Keratinocyte (primary cell): ENCODE measurements at regions not wholly inside any gene's neighbourhood (a gene's known extent, or its start where the extent isn't known, plus 50 kb on each side); places are given as distances from the start of the nearest gene placed in this dataset.

Experiments
- DNase-seq: peaks from one replicate; pipeline ENCODE4 v3.0.0-alpha.2; 2011; ENCODE audit warnings: low read depth, missing footprints, low spot score
- FAIRE-seq: peaks from 2 replicates; lab custom pipeline; 2011; peaks lifted over from hg19 to GRCh38; lab: Jason Lieb, UNC
- H2AFZ ChIP-seq: 2 replicates; pipeline ENCODE4 v1.6.0; 2012; ENCODE audit warnings: low read length, control low read depth, inconsistent platforms; ENCODE audit not compliant: control insufficient read depth
- H3K27ac ChIP-seq: 2 replicates; pipeline ENCODE4 v1.5.1; 2011; ENCODE audit warnings: low read length; ENCODE audit not compliant: control insufficient read depth, insufficient read depth
- H3K27me3 ChIP-seq: 3 replicates; pipeline ENCODE4 v1.6.0; 2011; ENCODE audit warnings: low read length; ENCODE audit not compliant: control insufficient read depth, insufficient read depth; ENCODE audit errors: extremely low read depth
- H3K36me3 ChIP-seq, 2 experiments: 2 replicates in 1 of 2; 3 replicates in 1 of 2; pipeline ENCODE4 v1.5.1; 2011; ENCODE audit warnings: low read length in 2 of 2, mild to moderate bottlenecking in 1 of 2; ENCODE audit not compliant: control insufficient read depth in 2 of 2, insufficient read depth in 2 of 2; ENCODE audit errors: extremely low read depth in 1 of 2
- H3K4me1 ChIP-seq: 3 replicates; pipeline ENCODE4 v1.5.1; 2011; ENCODE audit warnings: low read length; ENCODE audit not compliant: control insufficient read depth, insufficient read depth; ENCODE audit errors: extremely low read depth
- H3K4me2 ChIP-seq: 3 replicates; pipeline ENCODE4 v1.6.0; 2011; ENCODE audit warnings: low read depth, low read length; ENCODE audit not compliant: control insufficient read depth, insufficient read depth; ENCODE audit errors: extremely low read depth
- H3K4me3 ChIP-seq, 3 experiments: fragments of 200-600 bp in 1 of 3; sonication (generic) in 1 of 3; 2 replicates in 2 of 3; 3 replicates in 1 of 3; pipeline ENCODE4 v1.5.1; 2011 to 2016; ENCODE audit warnings: low read length in 3 of 3, mild to moderate bottlenecking in 3 of 3, control low read depth in 2 of 3, inconsistent platforms in 1 of 3, low read depth in 1 of 3, mixed read lengths in 1 of 3, mixed run types in 1 of 3, moderate library complexity in 1 of 3; ENCODE audit not compliant: control insufficient read depth in 2 of 3, insufficient read depth in 2 of 3; ENCODE audit errors: extremely low read depth in 1 of 3
- H3K79me2 ChIP-seq: 2 replicates; pipeline ENCODE4 v1.6.0; 2012; ENCODE audit warnings: low read length; ENCODE audit not compliant: control insufficient read depth, insufficient read depth
- H3K9ac ChIP-seq: 3 replicates; pipeline ENCODE4 v1.6.0; 2011; ENCODE audit warnings: low read length; ENCODE audit not compliant: control insufficient read depth, insufficient read depth; ENCODE audit errors: extremely low read depth
- H3K9me1 ChIP-seq: 3 replicates; pipeline ENCODE4 v1.6.0; 2011; ENCODE audit warnings: low read length; ENCODE audit not compliant: control insufficient read depth, insufficient read depth; ENCODE audit errors: extremely low read depth
- H3K9me3 ChIP-seq: 2 replicates; pipeline ENCODE4 v1.5.1; 2012; ENCODE audit warnings: low read depth, low read length; ENCODE audit not compliant: control insufficient read depth
- H4K20me1 ChIP-seq: 3 replicates; pipeline ENCODE4 v1.6.0; 2011; ENCODE audit warnings: low read length; ENCODE audit not compliant: control insufficient read depth, insufficient read depth; ENCODE audit errors: extremely low read depth
- CTCF ChIP-seq, 3 experiments: IDR thresholded peaks in 1 of 3; conservative IDR thresholded peaks in 1 of 3; optimal IDR thresholded peaks in 1 of 3; 2 replicates in 2 of 3; 3 replicates in 1 of 3; pipeline versions ENCODE3 to v1.5.1; 2011; ENCODE audit warnings: low read length in 3 of 3, mild to moderate bottlenecking in 3 of 3, moderate library complexity in 2 of 3, control low read depth in 1 of 3, inconsistent platforms in 1 of 3; ENCODE audit not compliant: insufficient read depth in 2 of 3; ENCODE audit errors: extremely low read depth in 1 of 3
- EZH2 ChIP-seq: IDR thresholded peaks from one replicate; pipeline ENCODE4 v1.6.1; 2012; ENCODE audit warnings: inconsistent platforms, mild to moderate bottlenecking, low read length, moderate library complexity
- dilution Hi-C: fragments of 300-500 bp; cut with MboI; formaldehyde crosslinking; loops from one replicate; pipeline ENCODE4 v1.7.0; 2020; ENCODE audit warnings: low sequenced_read_pairs; ENCODE audit not compliant: extremely low pct_ligation_motif_present

- Histone ChIP-seq H3K27me3 (peaks cover 7% of the 10 kb centered on the region), H3K79me2 (no peaks in the 10 kb centered on the region), H4K20me1 (no peaks in the 10 kb centered on the region), H3K9me3 (no peaks in the 10 kb centered on the region), H3K9ac (no peak overlapping the region), H2AFZ (no peak overlapping the region), H3K36me3 (no peaks in the 10 kb centered on the region), H3K4me3 (no peak overlapping the region), H3K27ac (no peak overlapping the region), H3K4me1 (no peaks in the 10 kb centered on the region), H3K4me2 (no peak overlapping the region), H3K9me1 (no peaks in the 10 kb centered on the region)
- dilution Hi-C loops: no loop called here
- no peak for FAIRE-seq
- no peak for DNase-seq
- TF ChIP-seq EZH2 (no peak), CTCF (optimal IDR thresholded peaks at IDR 0.05 in 1 of 3, IDR thresholded peaks at IDR 0.05 in 1 of 3, conservative IDR thresholded peaks at IDR 0.05 in 1 of 3; ENCODE audit: extremely low read depth in 1 of 3, insufficient read depth in 2 of 3, low read length in 3 of 3) (no peak)
Measured at GRCh38 chr13:26813980-26814348, 53.4 kb upstream of the GPR12 start.

- no peak overlapping the region for H3K4me3 ChIP-seq
- H3K9ac ChIP-seq: no peak overlapping the region
- FAIRE-seq (no peak), DNase-seq (no peak)
- H3K9me1 ChIP-seq: no peaks in the 10 kb centered on the region
- H4K20me1 ChIP-seq: no peaks in the 10 kb centered on the region
- no peak overlapping the region for H3K27ac ChIP-seq
- H3K4me2 ChIP-seq: no peak overlapping the region
- H3K36me3 ChIP-seq: no peaks in the 10 kb centered on the region
- TF ChIP-seq EZH2 (no peak), CTCF (optimal IDR thresholded peaks at IDR 0.05 in 1 of 3, IDR thresholded peaks at IDR 0.05 in 1 of 3, conservative IDR thresholded peaks at IDR 0.05 in 1 of 3; ENCODE audit: extremely low read depth in 1 of 3, insufficient read depth in 2 of 3, low read length in 3 of 3) (no peak)
- H3K4me1 ChIP-seq: no peaks in the 10 kb centered on the region
- no peak overlapping the region for H2AFZ ChIP-seq
- peaks cover 7% of the 10 kb centered on the region for H3K27me3 ChIP-seq
- H3K9me3 ChIP-seq: no peaks in the 10 kb centered on the region
- no peaks in the 10 kb centered on the region for H3K79me2 ChIP-seq
- dilution Hi-C loops: no loop called here
Measured at GRCh38 chr13:26813321-26813979, 52.9 kb upstream of the GPR12 start.
